ENCODE measurements at regions not wholly inside any gene's neighbourhood (a gene's known extent, or its start where the extent isn't known, plus 50 kb on each side); places are given as distances from the start of the nearest gene placed in this dataset.

- no peak for TF ChIP-seq CTCF (IDR thresholded peaks at IDR 0.05; ENCODE audit: control extremely low read depth, extremely low read depth, low read depth, missing control alignments)
- no peak for DNase-seq (ENCODE audit: extremely low spot score)
- ChIA-PET CTCF (no interaction called here), POLR2A (no interaction called here)
Observed at GRCh38 chr20:21862259-21862946, 156.9 kb downstream of the PAX1 start.

GRCh38 chr20:21840991-21841390 is 135.5 kb downstream of the PAX1 start:
- ChIA-PET CTCF (interaction anchor here (1.4 kb wide), 1 partner anchor 12 kb away, joined by 5 read pairs; no protein-coding TSS in a partner anchor), POLR2A (no interaction called here)
- TF ChIP-seq CTCF (IDR thresholded peaks at IDR 0.05; ENCODE audit: control extremely low read depth, extremely low read depth, low read depth, missing control alignments) = no peak
- no peak for DNase-seq (ENCODE audit: extremely low spot score)

- POLR2A ChIA-PET = no interaction called here
- no peak for DNase-seq (ENCODE audit: extremely low spot score)
- TF ChIP-seq CTCF (IDR thresholded peaks at IDR 0.05; ENCODE audit: control extremely low read depth, extremely low read depth, low read depth, missing control alignments) = no peak
- CTCF ChIA-PET = no interaction called here
Observed at GRCh38 chr20:21839982-21840381, 134.5 kb downstream of the PAX1 start.

- no peak for TF ChIP-seq CTCF (IDR thresholded peaks at IDR 0.05; ENCODE audit: control extremely low read depth, extremely low read depth, low read depth, missing control alignments)
- DNase-seq (ENCODE audit: extremely low spot score) = no peak
- POLR2A ChIA-PET = no interaction called here
- CTCF ChIA-PET = no interaction called here
Observed at GRCh38 chr20:21836346-21836745, 130.9 kb downstream of the PAX1 start.

GRCh38 chr20:21835042-21835441 is 129.6 kb downstream of the PAX1 start:
- ChIA-PET POLR2A (no interaction called here), CTCF (no interaction called here)
- no peak for DNase-seq (ENCODE audit: extremely low spot score)
- no peak for TF ChIP-seq CTCF (IDR thresholded peaks at IDR 0.05; ENCODE audit: control extremely low read depth, extremely low read depth, low read depth, missing control alignments)

GRCh38 chr20:21832442-21833385 is 127.2 kb downstream of the PAX1 start:
- ChIA-PET POLR2A (no interaction called here), CTCF (interaction anchor here (1.0 kb wide), 1 partner anchor 24 kb away, joined by 3 read pairs; no protein-coding TSS in a partner anchor)

More at GRCh38 chr20:21832442-21833385, 127.2 kb downstream of the PAX1 start:
- TF ChIP-seq CTCF (IDR thresholded peaks at IDR 0.05; ENCODE audit: control extremely low read depth, extremely low read depth, low read depth, missing control alignments) = no peak
- DNase-seq (ENCODE audit: extremely low spot score) = no peak

Data from GM10248 (cell line).